ENCODE measurements at regions not wholly inside any gene's neighbourhood (a gene's known extent, or its start where the extent isn't known, plus 50 kb on each side); places are given as distances from the start of the nearest gene placed in this dataset.
"Not testable (repeated sequence)": the region's sequence is repeated elsewhere in the genome, so short reads cannot be mapped to it uniquely, and the experiment has no call there.

- DNase-seq (no peak), ATAC-seq (no peak)
- no peaks in the 10 kb centered on the region for H3K4me1 Mint-ChIP-seq
- H3K27me3 Mint-ChIP-seq, result no peaks in the 10 kb centered on the region
- no peaks in the 10 kb centered on the region for H3K9me3 ChIP-seq (ENCODE audit: control insufficient read depth, low read length, poor library complexity, severe bottlenecking)
- no peak overlapping the region for H3K4me3 Mint-ChIP-seq
- H3K27ac Mint-ChIP-seq, result no peak overlapping the region
- H3K36me3 Mint-ChIP-seq (ENCODE audit: low read depth), result no peaks in the 10 kb centered on the region
Measured at GRCh38 chr10:130963786-130964522, 347.6 kb downstream of the TCERG1L start.

DNA sequence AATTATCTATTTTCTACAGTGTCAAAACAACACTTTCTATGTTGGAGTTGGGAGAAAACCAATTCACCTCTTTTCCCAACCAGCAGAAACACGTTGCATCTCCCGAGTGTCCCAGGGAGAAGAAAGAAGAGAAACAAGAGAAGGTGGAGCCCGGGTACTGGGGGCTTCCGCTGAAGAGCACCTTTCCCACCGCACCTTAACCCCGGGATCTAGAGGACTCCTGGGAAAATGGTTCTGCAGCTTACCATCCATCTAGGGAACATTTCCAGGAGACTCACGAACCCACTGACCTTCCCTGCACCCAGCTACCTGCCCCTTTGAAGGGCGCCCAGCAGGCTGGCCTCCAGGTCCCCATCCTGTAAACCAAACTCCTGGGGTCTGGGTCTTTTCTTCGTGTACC lies 346.8 kb downstream of the TCERG1L start:
- ATAC-seq, result no peak
- no peaks in the 10 kb centered on the region for H3K9me3 ChIP-seq (ENCODE audit: control insufficient read depth, low read length, poor library complexity, severe bottlenecking)
- H3K36me3 Mint-ChIP-seq (ENCODE audit: low read depth), result no peaks in the 10 kb centered on the region

GRCh38 chr10:130967161-130967560 lies 344.4 kb downstream of the TCERG1L start:
- H3K9me3 ChIP-seq (ENCODE audit: control insufficient read depth, low read length, poor library complexity, severe bottlenecking), result no peaks in the 10 kb centered on the region
- DNase-seq (no peak), ATAC-seq (no peak)
- no peaks in the 10 kb centered on the region for H3K27me3 Mint-ChIP-seq
- H3K27ac Mint-ChIP-seq, result no peak overlapping the region
- H3K4me1 Mint-ChIP-seq, result no peaks in the 10 kb centered on the region
- H3K4me3 Mint-ChIP-seq, result no peak overlapping the region
- H3K36me3 Mint-ChIP-seq (ENCODE audit: low read depth), result no peaks in the 10 kb centered on the region

More for the DNA sequence above, 346.8 kb downstream of the TCERG1L start:
- Mint-ChIP-seq H3K27ac (no peak overlapping the region), H3K27me3 (no peaks in the 10 kb centered on the region), H3K4me1 (no peaks in the 10 kb centered on the region), H3K4me3 (no peak overlapping the region)
- no peak for DNase-seq

- Mint-ChIP-seq H3K4me1 (no peaks in the 10 kb centered on the region), H3K4me3 (no peak overlapping the region), H3K36me3 (ENCODE audit: low read depth) (no peaks in the 10 kb centered on the region), H3K27me3 (no peaks in the 10 kb centered on the region), H3K27ac (no peak overlapping the region)
- DNase-seq (no peak), ATAC-seq (no peak)
- H3K9me3 ChIP-seq (ENCODE audit: control insufficient read depth, low read length, poor library complexity, severe bottlenecking), result no peaks in the 10 kb centered on the region
Measured at GRCh38 chr10:130967784-130968183, 343.7 kb downstream of the TCERG1L start.

DNA sequence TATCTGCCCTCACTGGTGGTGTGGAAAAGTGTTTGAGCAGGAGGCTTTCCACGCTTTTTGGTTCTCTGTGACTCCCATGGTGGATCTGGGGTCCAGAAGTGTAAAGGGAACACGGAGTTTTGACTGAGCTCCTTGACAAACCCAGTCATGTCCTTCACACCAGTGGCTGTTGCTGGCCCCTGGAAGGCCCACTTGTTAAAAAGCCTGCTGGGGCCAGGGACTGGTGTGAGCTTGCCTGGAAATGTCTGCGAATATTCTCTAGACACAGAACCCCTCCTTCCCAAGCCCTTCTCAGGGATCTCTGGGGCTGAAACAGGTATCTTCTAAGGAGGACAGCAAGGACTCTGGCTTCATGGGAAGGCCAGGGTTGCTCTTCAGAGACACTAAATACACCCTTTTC lies 343.0 kb downstream of the TCERG1L start:
- ATAC-seq (no peak), DNase-seq (no peak)
- no peaks in the 10 kb centered on the region for H3K9me3 ChIP-seq (ENCODE audit: control insufficient read depth, low read length, poor library complexity, severe bottlenecking)
- Mint-ChIP-seq H3K36me3 (ENCODE audit: low read depth) (no peaks in the 10 kb centered on the region), H3K27me3 (no peaks in the 10 kb centered on the region), H3K27ac (no peak overlapping the region), H3K4me3 (no peak overlapping the region), H3K4me1 (no peaks in the 10 kb centered on the region)

GRCh38 chr10:130968964-130969363 lies 342.6 kb downstream of the TCERG1L start:
- Mint-ChIP-seq H3K4me3 (no peak overlapping the region), H3K27me3 (no peaks in the 10 kb centered on the region), H3K27ac (no peak overlapping the region), H3K4me1 (no peaks in the 10 kb centered on the region), H3K36me3 (ENCODE audit: low read depth) (no peaks in the 10 kb centered on the region)
- no peak for DNase-seq
- ATAC-seq, result no peak
- no peaks in the 10 kb centered on the region for H3K9me3 ChIP-seq (ENCODE audit: control insufficient read depth, low read length, poor library complexity, severe bottlenecking)

DNA sequence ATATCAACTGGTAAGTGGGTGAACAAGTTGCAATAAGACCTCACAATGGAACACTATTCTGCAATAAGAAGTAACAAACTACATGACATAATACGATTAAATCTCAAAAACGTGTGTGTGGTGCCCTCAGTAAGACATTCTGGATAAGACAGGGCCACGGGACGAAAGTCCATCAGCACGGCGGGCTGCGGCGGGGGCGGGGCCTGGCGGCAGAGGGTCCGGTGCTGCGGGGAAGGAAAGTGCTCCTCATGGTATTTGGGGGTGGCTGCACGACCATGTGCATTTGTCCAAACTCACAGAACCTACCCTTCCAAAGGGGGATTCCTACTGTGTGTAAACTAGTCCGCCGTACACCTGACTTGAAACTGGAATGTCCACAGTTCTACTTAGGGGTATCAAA lies 341.8 kb downstream of the TCERG1L start:
- DNase-seq (no peak), ATAC-seq (no peak)
- no peaks in the 10 kb centered on the region for H3K9me3 ChIP-seq (ENCODE audit: control insufficient read depth, low read length, poor library complexity, severe bottlenecking)
- H3K4me3 Mint-ChIP-seq, result no peak overlapping the region
- no peaks in the 10 kb centered on the region for H3K36me3 Mint-ChIP-seq (ENCODE audit: low read depth)
- no peak overlapping the region for H3K27ac Mint-ChIP-seq
- H3K4me1 Mint-ChIP-seq, result no peaks in the 10 kb centered on the region
- H3K27me3 Mint-ChIP-seq, result no peaks in the 10 kb centered on the region

- H3K36me3 Mint-ChIP-seq (ENCODE audit: low read depth), result no peaks in the 10 kb centered on the region
- H3K4me3 Mint-ChIP-seq, result no peak overlapping the region
- no peaks in the 10 kb centered on the region for H3K9me3 ChIP-seq (ENCODE audit: control insufficient read depth, low read length, poor library complexity, severe bottlenecking)
- H3K27me3 Mint-ChIP-seq, result no peaks in the 10 kb centered on the region
- H3K4me1 Mint-ChIP-seq, result no peaks in the 10 kb centered on the region
- H3K27ac Mint-ChIP-seq, result no peak overlapping the region
- DNase-seq (no peak), ATAC-seq (no peak)
Measured at GRCh38 chr10:130970341-130971122, 341.0 kb downstream of the TCERG1L start.

DNA sequence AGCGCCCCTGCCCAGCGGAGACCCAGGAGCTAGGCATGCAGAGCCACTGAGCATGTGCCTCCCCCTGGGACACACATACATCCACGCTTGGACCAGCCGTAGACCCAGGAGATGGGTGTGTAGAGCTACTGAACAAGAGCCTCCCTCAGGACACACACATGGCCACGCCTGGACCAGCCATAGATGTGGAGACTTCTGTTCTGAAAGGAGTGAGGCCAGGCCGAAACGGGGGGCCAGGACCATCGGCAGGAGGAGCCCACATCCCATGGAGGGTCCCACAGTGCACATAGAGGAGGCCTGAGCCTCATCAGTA lies 340.4 kb downstream of the TCERG1L start:
- Mint-ChIP-seq H3K4me1 (no peaks in the 10 kb centered on the region), H3K27ac (no peak overlapping the region), H3K27me3 (no peaks in the 10 kb centered on the region), H3K36me3 (ENCODE audit: low read depth) (no peaks in the 10 kb centered on the region), H3K4me3 (no peak overlapping the region)
- no peak for DNase-seq
- no peak for ATAC-seq
- no peaks in the 10 kb centered on the region for H3K9me3 ChIP-seq (ENCODE audit: control insufficient read depth, low read length, poor library complexity, severe bottlenecking)

DNA sequence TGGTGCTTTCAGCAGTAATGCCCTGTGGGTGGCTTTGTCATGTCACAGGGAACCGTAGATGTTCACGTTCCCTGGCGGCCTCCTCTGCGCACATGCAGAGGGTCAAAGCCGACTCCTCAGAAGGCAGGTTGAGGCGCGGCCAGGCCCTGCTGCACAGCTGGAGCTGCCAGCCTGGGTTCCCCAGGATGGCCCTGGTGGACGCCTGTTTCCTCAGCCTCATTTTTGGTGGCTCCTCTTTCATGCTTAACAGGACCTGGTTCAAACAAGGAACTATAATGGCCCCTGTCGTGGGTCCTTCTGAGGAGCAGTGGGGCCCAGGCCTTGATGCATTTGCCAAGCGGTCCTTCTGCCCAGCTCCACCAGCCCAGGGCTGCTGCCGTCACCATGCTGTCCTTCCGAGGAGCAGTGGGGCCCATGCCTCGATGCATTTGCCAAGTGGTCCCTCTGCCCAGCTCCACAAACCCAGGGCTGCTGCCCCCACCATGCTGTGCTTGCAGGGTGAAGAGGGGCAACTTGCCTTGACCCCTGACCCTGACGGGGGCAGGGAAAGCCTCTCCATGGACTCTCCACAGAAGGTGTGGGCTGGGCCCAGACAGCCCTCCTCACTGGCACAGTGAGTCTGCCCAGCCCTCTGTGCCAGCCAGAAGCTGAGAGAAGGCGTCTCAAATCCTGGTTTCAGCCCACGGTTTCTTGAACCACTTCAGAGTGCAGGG lies 338.2 kb downstream of the TCERG1L start:
- H3K4me1 Mint-ChIP-seq, result no peaks in the 10 kb centered on the region
- H3K27ac Mint-ChIP-seq, result no peak overlapping the region
- no peaks in the 10 kb centered on the region for H3K9me3 ChIP-seq (ENCODE audit: control insufficient read depth, low read length, poor library complexity, severe bottlenecking)
- H3K36me3 Mint-ChIP-seq (ENCODE audit: low read depth), result no peaks in the 10 kb centered on the region
- no peaks in the 10 kb centered on the region for H3K27me3 Mint-ChIP-seq
- no peak overlapping the region for H3K4me3 Mint-ChIP-seq
- ATAC-seq (no peak), DNase-seq (no peak)

- Mint-ChIP-seq H3K4me3 (no peak overlapping the region), H3K4me1 (no peaks in the 10 kb centered on the region), H3K27ac (no peak overlapping the region), H3K27me3 (no peaks in the 10 kb centered on the region), H3K36me3 (ENCODE audit: low read depth) (no peaks in the 10 kb centered on the region)
- no peaks in the 10 kb centered on the region for H3K9me3 ChIP-seq (ENCODE audit: control insufficient read depth, low read length, poor library complexity, severe bottlenecking)
- no peak for DNase-seq
- no peak for ATAC-seq
Measured at GRCh38 chr10:130974166-130974565, 337.4 kb downstream of the TCERG1L start.

GRCh38 chr10:130975351-130975750 lies 336.2 kb downstream of the TCERG1L start:
- not testable (repeated sequence) for H3K36me3 Mint-ChIP-seq (ENCODE audit: low read depth); DNase-seq; ATAC-seq; H3K4me3 Mint-ChIP-seq; H3K9me3 ChIP-seq (ENCODE audit: control insufficient read depth, low read length, poor library complexity, severe bottlenecking); H3K4me1 Mint-ChIP-seq; H3K27ac Mint-ChIP-seq; H3K27me3 Mint-ChIP-seq

DNA sequence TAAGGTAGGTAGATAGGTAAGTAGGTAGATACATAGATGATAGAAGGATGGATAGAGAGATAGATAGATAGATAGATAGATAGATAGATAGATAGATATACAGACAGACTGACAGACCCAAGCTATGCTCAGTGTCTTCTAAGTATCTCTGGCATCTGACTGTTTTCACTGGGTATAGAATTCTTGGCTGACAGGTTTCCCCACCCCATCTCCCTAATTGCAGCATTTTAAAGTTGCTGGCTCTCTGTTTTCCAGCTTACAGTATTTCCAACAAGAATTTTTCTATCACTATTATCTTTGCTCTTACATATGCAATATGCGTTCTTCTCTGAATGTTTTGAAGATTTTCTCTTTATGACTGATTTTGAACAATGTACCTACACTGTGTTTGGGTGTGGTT lies 328.7 kb downstream of the TCERG1L start:
- ATAC-seq (no peak), DNase-seq (no peak)
- no peak overlapping the region for H3K4me3 Mint-ChIP-seq

More for the DNA sequence above, 328.7 kb downstream of the TCERG1L start:
- H3K27me3 Mint-ChIP-seq, result peaks cover 9% of the 10 kb centered on the region
- H3K9me3 ChIP-seq (ENCODE audit: control insufficient read depth, low read length, poor library complexity, severe bottlenecking), result no peaks in the 10 kb centered on the region
- no peaks in the 10 kb centered on the region for H3K4me1 Mint-ChIP-seq
- no peaks in the 10 kb centered on the region for H3K36me3 Mint-ChIP-seq (ENCODE audit: low read depth)
- H3K27ac Mint-ChIP-seq, result no peak overlapping the region

Measured in T-helper 17 cell (primary cell).